GM23338 (cell line): ENCODE measurements at regions not wholly inside any gene's neighbourhood (a gene's known extent, or its start where the extent isn't known, plus 50 kb on each side); places are given as distances from the start of the nearest gene placed in this dataset.

Source experiments
- ATAC-seq: fragments of 200-7000 bp; cut with Tn5 transposase; 3 replicates; pipeline ENCODE4 v1.9.1; 2020
- DNase-seq: peaks from one replicate; pipeline ENCODE4 v3.0.0-alpha.2; 2015; ENCODE audit warnings: low spot score
- H2AFZ ChIP-seq: fragments of 200-600 bp; sonication (generic); 2 replicates; pipeline ENCODE4 v1.8.0; 2016; ENCODE audit warnings: antibody characterized with exemption, mild to moderate bottlenecking, moderate library complexity
- H3F3A ChIP-seq: fragments of 200-600 bp; sonication (generic); replicated peaks from 2 replicates; pipeline ENCODE4 v1.8.0; 2017; ENCODE audit warnings: antibody characterized with exemption, mixed run types, low read depth
- H3K27ac ChIP-seq: fragments of 200-600 bp; sonication (generic); 2 replicates; pipeline ENCODE4 v1.6.1; 2016; ENCODE audit warnings: low read depth
- H3K27me3 ChIP-seq: fragments of 200-600 bp; sonication (generic); 2 replicates; pipeline ENCODE4 v1.8.0; 2016; ENCODE audit warnings: mild to moderate bottlenecking, mixed run types, moderate library complexity; ENCODE audit not compliant: insufficient read depth
- H3K36me3 ChIP-seq: fragments of 200-600 bp; sonication (generic); 2 replicates; pipeline ENCODE4 v1.8.0; 2016; ENCODE audit warnings: mild to moderate bottlenecking; ENCODE audit not compliant: insufficient read depth
- H3K4me1 ChIP-seq: fragments of 200-600 bp; sonication (generic); 2 replicates; pipeline ENCODE4 v1.8.0; 2016; ENCODE audit warnings: mild to moderate bottlenecking, moderate library complexity; ENCODE audit not compliant: insufficient read depth
- H3K4me2 ChIP-seq: fragments of 200-600 bp; sonication (generic); 2 replicates; pipeline ENCODE4 v1.7.1; 2017; ENCODE audit warnings: mixed run types
- H3K4me3 ChIP-seq: fragments of 200-600 bp; sonication (generic); 2 replicates; pipeline ENCODE4 v1.6.1; 2016; ENCODE audit warnings: mixed run types
- H3K79me2 ChIP-seq: fragments of 200-600 bp; sonication (generic); replicated peaks from 2 replicates; pipeline ENCODE4 v1.8.0; 2017; ENCODE audit warnings: mild to moderate bottlenecking; ENCODE audit not compliant: insufficient read depth
- H3K9me2 ChIP-seq: fragments of 200-600 bp; sonication (generic); 2 replicates; pipeline ENCODE4 v1.8.0; 2017; ENCODE audit not compliant: insufficient read depth
- H4K20me1 ChIP-seq: fragments of 200-600 bp; sonication (generic); replicated peaks from 2 replicates; pipeline ENCODE4 v1.8.0; 2017; ENCODE audit warnings: mild to moderate bottlenecking; ENCODE audit not compliant: insufficient read depth
- H3K27ac Mint-ChIP-seq: 2 replicates; pipeline ENCODE4 v1.8.0; 2020; ENCODE audit warnings: inconsistent platforms, mild to moderate bottlenecking, moderate library complexity, mixed read lengths
- H3K27me3 Mint-ChIP-seq: 3 replicates; pipeline ENCODE4 v1.8.0; 2022; ENCODE audit warnings: low read depth, mild to moderate bottlenecking, moderate library complexity, mixed read lengths, inconsistent platforms; ENCODE audit not compliant: insufficient read depth, poor library complexity
- H3K36me3 Mint-ChIP-seq: 3 replicates; pipeline ENCODE4 v1.8.0; 2021; ENCODE audit warnings: low read depth, mild to moderate bottlenecking, inconsistent platforms, moderate library complexity, mixed read lengths
- H3K4me1 Mint-ChIP-seq: 3 replicates; pipeline ENCODE4 v1.8.0; 2020; ENCODE audit warnings: mild to moderate bottlenecking, inconsistent platforms, mixed read lengths
- H3K4me3 Mint-ChIP-seq: 3 replicates; pipeline ENCODE4 v1.8.0; 2021; ENCODE audit warnings: moderate library complexity, mild to moderate bottlenecking, inconsistent platforms, mixed read lengths
- H3K9me3 Mint-ChIP-seq: 3 replicates; pipeline ENCODE4 v1.8.0; 2020; ENCODE audit warnings: moderate library complexity, mild to moderate bottlenecking, inconsistent platforms, mixed read lengths
- CREB1 ChIP-seq: fragments of 250-450 bp; sonication (Bioruptor Pico); IDR thresholded peaks from 2 replicates; pipeline ENCODE4 v1.5.0; 2020; ENCODE audit warnings: low read depth, mild to moderate bottlenecking, moderate library complexity
- POLR2AphosphoS5 ChIP-seq: IDR thresholded peaks from 2 replicates; pipeline ENCODE4 v1.6.1; 2016; ENCODE audit warnings: antibody characterized with exemption, low read depth
- STAT1 ChIP-seq: IDR thresholded peaks from one replicate; pipeline ENCODE4 v1.6.1; 2016; ENCODE audit warnings: antibody characterized with exemption; ENCODE audit not compliant: unreplicated experiment
- ZNF331 ChIP-seq: fragments of 250-450 bp; sonication (Bioruptor Pico); IDR thresholded peaks from 2 replicates; pipeline ENCODE4 v1.5.0; 2020; ENCODE audit warnings: low read depth, mild to moderate bottlenecking, moderate library complexity
- TF ChIP-seq, protein P1 (sequence below), 2 experiments: fragments of 200-600 bp in 1 of 2; sonication (generic) in 1 of 2; conservative IDR thresholded peaks; 2 replicates each; pipeline versions ENCODE4 v1.5.1 to v1.6.1; 2016 to 2017; ENCODE audit warnings: antibody characterized with exemption in 2 of 2, low read depth in 2 of 2, mild to moderate bottlenecking in 2 of 2, moderate library complexity in 1 of 2
- TF ChIP-seq, protein P2 (sequence below): IDR thresholded peaks from one replicate; pipeline ENCODE4 v1.6.1; 2018; ENCODE audit warnings: antibody characterized with exemption; ENCODE audit not compliant: unreplicated experiment

DNA sequence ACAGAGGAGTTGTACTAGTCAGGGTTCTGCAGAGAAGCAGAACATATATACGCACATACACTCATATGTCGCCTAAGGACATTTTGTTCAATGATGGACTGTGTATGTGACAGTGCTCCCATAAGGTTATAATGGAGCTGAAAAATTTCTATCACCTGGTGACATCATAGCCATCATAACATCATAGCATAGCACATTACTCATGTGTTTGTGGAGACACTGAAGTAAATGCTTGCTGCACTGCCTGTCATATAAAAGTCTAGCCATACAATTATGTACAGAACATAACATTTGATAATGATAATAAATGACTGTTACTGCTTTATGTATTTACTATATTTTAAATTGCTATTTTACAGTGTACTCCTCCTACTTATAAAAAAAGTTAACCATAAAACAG, 83.1 kb downstream of the TSN start (continued):
- TF ChIP-seq CREB1 (CRISPR knock-in tag) (no peak), ZNF331 (CRISPR knock-in tag) (no peak), STAT1 (no peak), POLR2AphosphoS5 (no peak)
- TF ChIP-seq, protein P1, sequence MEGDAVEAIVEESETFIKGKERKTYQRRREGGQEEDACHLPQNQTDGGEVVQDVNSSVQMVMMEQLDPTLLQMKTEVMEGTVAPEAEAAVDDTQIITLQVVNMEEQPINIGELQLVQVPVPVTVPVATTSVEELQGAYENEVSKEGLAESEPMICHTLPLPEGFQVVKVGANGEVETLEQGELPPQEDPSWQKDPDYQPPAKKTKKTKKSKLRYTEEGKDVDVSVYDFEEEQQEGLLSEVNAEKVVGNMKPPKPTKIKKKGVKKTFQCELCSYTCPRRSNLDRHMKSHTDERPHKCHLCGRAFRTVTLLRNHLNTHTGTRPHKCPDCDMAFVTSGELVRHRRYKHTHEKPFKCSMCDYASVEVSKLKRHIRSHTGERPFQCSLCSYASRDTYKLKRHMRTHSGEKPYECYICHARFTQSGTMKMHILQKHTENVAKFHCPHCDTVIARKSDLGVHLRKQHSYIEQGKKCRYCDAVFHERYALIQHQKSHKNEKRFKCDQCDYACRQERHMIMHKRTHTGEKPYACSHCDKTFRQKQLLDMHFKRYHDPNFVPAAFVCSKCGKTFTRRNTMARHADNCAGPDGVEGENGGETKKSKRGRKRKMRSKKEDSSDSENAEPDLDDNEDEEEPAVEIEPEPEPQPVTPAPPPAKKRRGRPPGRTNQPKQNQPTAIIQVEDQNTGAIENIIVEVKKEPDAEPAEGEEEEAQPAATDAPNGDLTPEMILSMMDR (conservative IDR thresholded peaks at IDR 0.05; ENCODE audit: low read depth in 2 of 2), result no peak

DNA sequence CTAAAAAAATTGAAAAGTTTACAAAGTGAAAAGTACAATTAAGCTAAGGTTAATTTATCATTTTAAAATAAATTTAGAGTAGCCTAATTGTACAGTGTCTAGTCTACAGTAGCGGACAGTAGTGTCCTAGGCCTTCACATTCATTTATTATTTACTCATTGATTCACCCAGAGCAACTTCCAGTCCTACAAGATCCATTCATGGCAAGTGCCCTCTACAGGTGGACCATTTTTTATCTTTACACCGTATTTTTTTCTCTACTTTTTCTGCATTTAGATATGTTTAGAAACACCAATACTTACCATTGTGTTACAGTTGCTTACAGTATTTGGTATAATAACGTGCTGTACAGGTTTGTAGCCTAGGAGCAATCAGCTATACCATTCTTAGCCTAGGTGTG, 84.1 kb downstream of the TSN start:
- Histone ChIP-seq H3K36me3 (no peaks in the 10 kb centered on the region), H3K4me2 (no peak overlapping the region), H4K20me1 (no peaks in the 10 kb centered on the region), H3K27ac (no peak overlapping the region), H2AFZ (no peak overlapping the region), H3K4me1 (no peaks in the 10 kb centered on the region), H3K9me2 (no peaks in the 10 kb centered on the region), H3K27me3 (no peaks in the 10 kb centered on the region), H3K4me3 (no peak overlapping the region), H3F3A (no peaks in the 10 kb centered on the region), H3K79me2 (no peaks in the 10 kb centered on the region)
- Mint-ChIP-seq H3K9me3 (peaks cover 18% of the 10 kb centered on the region), H3K27ac (no peak overlapping the region), H3K4me1 (no peaks in the 10 kb centered on the region), H3K4me3 (no peak overlapping the region), H3K36me3 (peaks cover 3% of the 10 kb centered on the region; the same call in 1 of the 3 replicates), H3K27me3 (peaks cover 4% of the 10 kb centered on the region)
- no peak for ATAC-seq
- TF ChIP-seq POLR2AphosphoS5, result no peak
- TF ChIP-seq, protein P2, sequence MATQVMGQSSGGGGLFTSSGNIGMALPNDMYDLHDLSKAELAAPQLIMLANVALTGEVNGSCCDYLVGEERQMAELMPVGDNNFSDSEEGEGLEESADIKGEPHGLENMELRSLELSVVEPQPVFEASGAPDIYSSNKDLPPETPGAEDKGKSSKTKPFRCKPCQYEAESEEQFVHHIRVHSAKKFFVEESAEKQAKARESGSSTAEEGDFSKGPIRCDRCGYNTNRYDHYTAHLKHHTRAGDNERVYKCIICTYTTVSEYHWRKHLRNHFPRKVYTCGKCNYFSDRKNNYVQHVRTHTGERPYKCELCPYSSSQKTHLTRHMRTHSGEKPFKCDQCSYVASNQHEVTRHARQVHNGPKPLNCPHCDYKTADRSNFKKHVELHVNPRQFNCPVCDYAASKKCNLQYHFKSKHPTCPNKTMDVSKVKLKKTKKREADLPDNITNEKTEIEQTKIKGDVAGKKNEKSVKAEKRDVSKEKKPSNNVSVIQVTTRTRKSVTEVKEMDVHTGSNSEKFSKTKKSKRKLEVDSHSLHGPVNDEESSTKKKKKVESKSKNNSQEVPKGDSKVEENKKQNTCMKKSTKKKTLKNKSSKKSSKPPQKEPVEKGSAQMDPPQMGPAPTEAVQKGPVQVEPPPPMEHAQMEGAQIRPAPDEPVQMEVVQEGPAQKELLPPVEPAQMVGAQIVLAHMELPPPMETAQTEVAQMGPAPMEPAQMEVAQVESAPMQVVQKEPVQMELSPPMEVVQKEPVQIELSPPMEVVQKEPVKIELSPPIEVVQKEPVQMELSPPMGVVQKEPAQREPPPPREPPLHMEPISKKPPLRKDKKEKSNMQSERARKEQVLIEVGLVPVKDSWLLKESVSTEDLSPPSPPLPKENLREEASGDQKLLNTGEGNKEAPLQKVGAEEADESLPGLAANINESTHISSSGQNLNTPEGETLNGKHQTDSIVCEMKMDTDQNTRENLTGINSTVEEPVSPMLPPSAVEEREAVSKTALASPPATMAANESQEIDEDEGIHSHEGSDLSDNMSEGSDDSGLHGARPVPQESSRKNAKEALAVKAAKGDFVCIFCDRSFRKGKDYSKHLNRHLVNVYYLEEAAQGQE, result no peak
- TF ChIP-seq, protein P1 (conservative IDR thresholded peaks at IDR 0.05; ENCODE audit: low read depth in 2 of 2), result peak; percentile 24 to 29
- DNase-seq, result no peak
